H4 (cell line): ENCODE measurements at regions not wholly inside any gene's neighbourhood (a gene's known extent, or its start where the extent isn't known, plus 50 kb on each side); places are given as distances from the start of the nearest gene placed in this dataset.

Experiments
- DNase-seq: peaks from one replicate; pipeline ENCODE4 v3.0.0-alpha.2; 2015; ENCODE audit warnings: low spot score

GRCh38 chr5:38643616-38644015, 87.2 kb upstream of the LIFR start:
- DNase-seq: no peak

- DNase-seq: no peak
Observed at GRCh38 chr5:38645508-38645907, 89.1 kb upstream of the LIFR start.

- no peak for DNase-seq
Observed at GRCh38 chr5:38648703-38649291, 92.4 kb upstream of the LIFR start.

- no peak for DNase-seq
Observed at GRCh38 chr5:38650540-38650939, 94.1 kb upstream of the LIFR start.

GRCh38 chr5:38650946-38651345, 94.5 kb upstream of the LIFR start:
- peak; percentile 30 for DNase-seq

GRCh38 chr5:38651806-38652205, 95.4 kb upstream of the LIFR start:
- no peak for DNase-seq

GRCh38 chr5:38653389-38653788, 96.9 kb upstream of the LIFR start:
- no peak for DNase-seq

- DNase-seq: no peak
Observed at GRCh38 chr5:38655691-38656090, 99.2 kb upstream of the LIFR start.

- no peak for DNase-seq
Observed at GRCh38 chr5:38656568-38656967, 100.1 kb upstream of the LIFR start.

GRCh38 chr5:38657020-38657419, 100.6 kb upstream of the LIFR start:
- no peak for DNase-seq

- DNase-seq: peak; percentile 82
Observed at GRCh38 chr5:38660194-38660668, 103.8 kb upstream of the LIFR start.

- no peak for DNase-seq
Observed at GRCh38 chr5:38662090-38662489, 105.6 kb upstream of the LIFR start.

GRCh38 chr5:38663249-38663648, 106.8 kb upstream of the LIFR start:
- no peak for DNase-seq

- peak; percentile 55 for DNase-seq
Observed at GRCh38 chr5:38666668-38667498, 110.4 kb upstream of the LIFR start.

GRCh38 chr5:38667499-38667776, 111.0 kb upstream of the LIFR start:
- no peak for DNase-seq

GRCh38 chr5:38669361-38669880, 113.0 kb upstream of the LIFR start:
- DNase-seq: no peak

GRCh38 chr5:38670066-38670465, 113.6 kb upstream of the LIFR start:
- no peak for DNase-seq

- DNase-seq: no peak
Observed at GRCh38 chr5:38670878-38671277, 114.4 kb upstream of the LIFR start.

GRCh38 chr5:38672059-38672788, 115.8 kb upstream of the LIFR start:
- DNase-seq: peak; percentile 63

GRCh38 chr5:38673671-38674071, 117.2 kb upstream of the LIFR start:
- DNase-seq: no peak

GRCh38 chr5:38675443-38675842, 119.0 kb upstream of the LIFR start:
- no peak for DNase-seq

- no peak for DNase-seq
Observed at GRCh38 chr5:38677636-38678035, 121.2 kb upstream of the LIFR start.

GRCh38 chr5:38678076-38678475, 121.6 kb upstream of the LIFR start:
- no peak for DNase-seq
